Fibroblast of the aortic adventitia (primary cell): ENCODE measurements at regions not wholly inside any gene's neighbourhood (a gene's known extent, or its start where the extent isn't known, plus 50 kb on each side); places are given as distances from the start of the nearest gene placed in this dataset.
"Not testable (repeated sequence)": the region's sequence is repeated elsewhere in the genome, so short reads cannot be mapped to it uniquely, and the experiment has no call there.

Source experiments
- DNase-seq: peaks from one replicate; pipeline ENCODE4 v3.0.0-alpha.2; 2010; ENCODE audit warnings: low read depth
- H3K4me3 ChIP-seq: 2 replicates; pipeline ENCODE4 v1.5.1; 2011; ENCODE audit warnings: low read depth, mild to moderate bottlenecking, control low read depth, low read length, moderate library complexity
- TF ChIP-seq, protein P1 (sequence below): IDR thresholded peaks from 2 replicates; pipeline ENCODE4 v1.5.1; 2011; ENCODE audit warnings: mild to moderate bottlenecking, low read length, control low read depth, inconsistent platforms; ENCODE audit not compliant: insufficient read depth

DNA sequence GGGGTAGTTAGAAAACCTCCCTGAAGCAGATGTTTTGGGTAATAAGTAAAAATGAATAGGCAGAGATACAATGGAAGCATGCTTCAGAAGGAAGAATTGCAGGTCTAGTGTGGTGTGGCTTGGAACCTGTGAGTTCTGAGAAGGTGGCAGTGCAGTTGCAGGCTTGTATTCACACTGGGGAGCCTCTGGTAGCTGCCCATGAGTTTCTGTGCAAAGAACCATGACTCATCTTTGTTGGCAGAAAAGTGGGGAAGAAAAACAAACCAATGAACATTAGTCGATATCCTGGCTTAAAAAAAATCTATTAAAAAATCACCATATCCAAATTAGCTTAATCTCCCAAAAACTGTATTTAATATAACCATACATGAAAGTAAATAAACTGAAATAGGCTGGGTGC lies 232.6 kb downstream of the FAT3 start:
- TF ChIP-seq, protein P1, sequence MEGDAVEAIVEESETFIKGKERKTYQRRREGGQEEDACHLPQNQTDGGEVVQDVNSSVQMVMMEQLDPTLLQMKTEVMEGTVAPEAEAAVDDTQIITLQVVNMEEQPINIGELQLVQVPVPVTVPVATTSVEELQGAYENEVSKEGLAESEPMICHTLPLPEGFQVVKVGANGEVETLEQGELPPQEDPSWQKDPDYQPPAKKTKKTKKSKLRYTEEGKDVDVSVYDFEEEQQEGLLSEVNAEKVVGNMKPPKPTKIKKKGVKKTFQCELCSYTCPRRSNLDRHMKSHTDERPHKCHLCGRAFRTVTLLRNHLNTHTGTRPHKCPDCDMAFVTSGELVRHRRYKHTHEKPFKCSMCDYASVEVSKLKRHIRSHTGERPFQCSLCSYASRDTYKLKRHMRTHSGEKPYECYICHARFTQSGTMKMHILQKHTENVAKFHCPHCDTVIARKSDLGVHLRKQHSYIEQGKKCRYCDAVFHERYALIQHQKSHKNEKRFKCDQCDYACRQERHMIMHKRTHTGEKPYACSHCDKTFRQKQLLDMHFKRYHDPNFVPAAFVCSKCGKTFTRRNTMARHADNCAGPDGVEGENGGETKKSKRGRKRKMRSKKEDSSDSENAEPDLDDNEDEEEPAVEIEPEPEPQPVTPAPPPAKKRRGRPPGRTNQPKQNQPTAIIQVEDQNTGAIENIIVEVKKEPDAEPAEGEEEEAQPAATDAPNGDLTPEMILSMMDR, result no peak
- no peak overlapping the region for H3K4me3 ChIP-seq
- peak; percentile 19 for DNase-seq

DNA sequence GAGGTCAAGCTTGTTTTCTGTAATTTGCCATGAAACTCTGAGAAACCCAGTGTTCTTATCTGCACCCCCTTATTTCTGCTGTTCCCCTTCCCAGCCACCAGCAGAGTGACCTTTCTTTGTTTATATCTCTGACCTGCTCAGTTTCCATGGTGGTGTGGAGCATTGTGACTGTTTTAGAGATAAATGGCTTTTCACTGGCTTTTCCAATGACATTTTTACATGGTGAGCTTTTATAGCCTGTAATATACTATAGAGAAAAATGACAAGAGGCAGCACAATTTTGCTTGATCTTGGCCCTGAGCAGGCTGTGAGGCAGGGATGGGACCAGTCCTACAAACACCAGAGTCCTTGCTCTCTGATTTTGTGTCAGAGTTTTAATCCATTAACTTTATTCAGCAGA lies 233.9 kb downstream of the FAT3 start:
- H3K4me3 ChIP-seq, result no peak overlapping the region
- DNase-seq, result no peak
- TF ChIP-seq, protein P1, result no peak

DNA sequence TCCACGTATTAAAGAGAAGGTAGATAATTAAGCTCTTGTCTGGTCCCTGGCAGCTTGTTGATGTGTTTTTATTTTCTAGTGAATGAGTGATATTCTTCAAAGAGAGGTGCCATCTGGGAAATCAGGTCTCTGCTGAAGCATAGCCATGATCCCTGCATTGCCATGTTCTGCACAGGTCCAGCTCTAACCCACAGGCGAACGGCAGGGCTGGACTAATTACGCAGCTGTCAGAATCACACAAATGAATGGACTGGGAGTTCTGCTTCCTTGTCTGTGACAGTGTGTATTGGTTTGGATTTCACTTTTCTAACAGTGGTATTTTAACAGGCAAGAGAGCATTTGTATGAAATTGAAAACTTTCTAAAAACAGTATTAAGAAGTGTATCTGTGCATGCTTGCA lies 235.6 kb downstream of the FAT3 start:
- no peak overlapping the region for H3K4me3 ChIP-seq
- TF ChIP-seq, protein P1, result no peak
- DNase-seq, result no peak

DNA sequence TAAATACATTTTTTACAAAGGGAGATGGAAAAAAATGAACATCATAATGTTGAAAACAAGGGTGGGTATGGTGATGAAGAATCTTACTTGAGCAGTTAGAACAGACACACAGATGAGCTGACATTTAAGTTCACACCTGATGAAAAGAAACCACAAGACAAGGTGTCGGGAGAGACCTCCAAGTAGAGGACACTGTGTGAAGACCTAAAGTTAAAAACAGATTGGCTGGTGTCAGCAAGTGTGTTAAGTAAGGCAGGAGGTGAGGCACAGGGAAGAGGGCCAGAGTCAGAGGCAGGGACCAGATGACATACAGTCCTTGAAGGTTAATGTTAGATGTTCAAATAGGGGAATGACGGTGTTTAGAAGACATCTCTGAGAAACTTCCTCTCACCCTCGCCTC lies 236.8 kb downstream of the FAT3 start:
- no peak overlapping the region for H3K4me3 ChIP-seq
- DNase-seq, result no peak
- TF ChIP-seq, protein P1, result no peak

DNA sequence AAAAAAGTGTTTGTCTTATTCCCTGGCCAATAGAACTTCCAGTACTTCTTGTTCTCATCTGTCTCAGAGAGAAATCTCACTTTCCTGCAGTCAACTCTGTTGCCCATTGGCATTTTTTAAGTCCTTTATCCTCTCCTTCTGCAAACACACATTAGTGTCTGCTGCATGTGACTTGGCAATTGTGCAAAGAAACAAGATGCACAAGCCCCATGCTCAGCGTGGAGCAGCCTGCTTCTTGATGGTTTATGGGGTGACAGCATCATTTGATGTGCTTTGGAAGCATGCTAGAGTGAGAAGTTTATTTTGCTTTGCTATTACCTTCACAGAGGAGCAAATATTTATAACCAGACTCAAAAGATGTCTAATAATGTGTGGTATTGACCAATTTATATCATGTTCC lies 238.2 kb downstream of the FAT3 start:
- H3K4me3 ChIP-seq, result no peak overlapping the region
- no peak for DNase-seq
- TF ChIP-seq, protein P1, result no peak

DNA sequence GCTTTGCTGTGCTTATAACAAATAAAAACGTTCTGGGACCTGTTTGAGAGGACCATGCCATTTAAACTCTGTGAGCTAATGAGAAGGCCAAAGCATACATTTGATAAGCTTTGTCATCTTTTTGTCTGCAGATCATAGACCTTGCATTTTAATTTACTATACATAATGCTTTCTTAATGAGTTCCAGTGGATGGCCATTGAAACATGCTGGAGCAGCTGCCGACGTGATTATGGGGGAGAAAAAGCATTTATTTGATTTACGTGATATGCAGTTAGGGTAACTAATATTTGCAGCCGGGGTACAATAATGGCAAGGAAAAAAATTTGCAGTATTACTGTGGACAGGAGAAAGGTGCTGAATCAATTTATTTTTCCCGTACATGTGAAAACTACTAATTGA lies 240.2 kb downstream of the FAT3 start:
- TF ChIP-seq, protein P1, result no peak
- H3K4me3 ChIP-seq, result no peak overlapping the region
- DNase-seq, result no peak

DNA sequence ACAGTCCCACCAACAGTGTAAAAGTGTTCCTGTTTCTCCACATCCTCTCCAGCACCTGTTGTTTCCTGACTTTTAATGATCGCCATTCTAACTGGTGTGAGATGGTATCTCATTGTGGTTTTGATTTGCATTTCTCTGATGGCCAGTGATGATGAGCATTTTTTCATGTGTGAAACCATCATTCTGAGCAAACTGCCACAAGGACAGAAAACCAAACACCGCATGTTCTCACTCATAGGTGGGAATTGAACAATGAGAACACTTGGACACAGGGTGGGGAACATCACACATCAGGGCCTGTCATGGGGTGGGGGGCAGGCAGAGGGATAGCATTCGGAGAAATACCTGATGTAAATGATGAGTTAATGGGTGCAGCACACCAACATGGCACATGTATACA lies 240.8 kb downstream of the FAT3 start:
- DNase-seq, result not testable (repeated sequence)

More for the DNA sequence above, 240.8 kb downstream of the FAT3 start:
- H3K4me3 ChIP-seq, result not testable (repeated sequence)
